ENCODE measurements at regions not wholly inside any gene's neighbourhood (a gene's known extent, or its start where the extent isn't known, plus 50 kb on each side); places are given as distances from the start of the nearest gene placed in this dataset.

DNA sequence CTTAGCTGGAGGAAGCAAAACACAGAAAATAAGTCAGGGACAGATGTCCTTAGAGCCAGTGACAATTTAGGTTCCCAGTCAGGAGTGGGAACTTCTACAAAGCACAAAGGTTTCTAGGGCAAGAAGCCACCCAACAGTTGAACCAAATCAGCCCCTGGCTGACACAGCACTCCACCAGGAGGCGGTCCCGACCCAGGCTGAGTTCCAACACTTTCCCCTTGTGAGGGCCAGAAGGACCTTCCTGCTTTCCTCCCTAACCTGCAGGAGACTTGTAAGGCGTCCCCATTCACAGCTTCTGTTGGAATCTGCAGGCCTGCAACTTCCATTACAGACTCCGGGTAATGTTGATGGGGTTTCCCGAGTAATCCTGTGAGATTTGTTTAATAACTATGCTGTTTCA, 416.4 kb upstream of the IRX1 start:
- H3K9me3 ChIP-seq, result no peaks in the 10 kb centered on the region
- CTCF ChIA-PET, result no interaction called here
- H3K4me3 ChIP-seq (ENCODE audit: low read depth in 2 of 2, low read length in 1 of 2), result no peak overlapping the region
- no peak overlapping the region for H3K4me2 ChIP-seq
- no peaks in the 10 kb centered on the region for H3K36me3 ChIP-seq (replicated peaks in 1 of 2; ENCODE audit: control insufficient read depth in 1 of 2, insufficient read depth in 2 of 2, low read length in 1 of 2)
- no peaks in the 10 kb centered on the region for H4K20me1 ChIP-seq (ENCODE audit: insufficient read depth)
- DNase-seq, result no peak
- 4% methylated on average over 5 of the region's 5 CpGs for WGBS (ENCODE audit: low lambda C conversion rate)
- no peak overlapping the region for H3K27ac ChIP-seq (ENCODE audit: low read depth in 2 of 2, low read length in 1 of 2)
- no peaks in the 10 kb centered on the region for H3K9me2 ChIP-seq
- TF ChIP-seq, protein P1, sequence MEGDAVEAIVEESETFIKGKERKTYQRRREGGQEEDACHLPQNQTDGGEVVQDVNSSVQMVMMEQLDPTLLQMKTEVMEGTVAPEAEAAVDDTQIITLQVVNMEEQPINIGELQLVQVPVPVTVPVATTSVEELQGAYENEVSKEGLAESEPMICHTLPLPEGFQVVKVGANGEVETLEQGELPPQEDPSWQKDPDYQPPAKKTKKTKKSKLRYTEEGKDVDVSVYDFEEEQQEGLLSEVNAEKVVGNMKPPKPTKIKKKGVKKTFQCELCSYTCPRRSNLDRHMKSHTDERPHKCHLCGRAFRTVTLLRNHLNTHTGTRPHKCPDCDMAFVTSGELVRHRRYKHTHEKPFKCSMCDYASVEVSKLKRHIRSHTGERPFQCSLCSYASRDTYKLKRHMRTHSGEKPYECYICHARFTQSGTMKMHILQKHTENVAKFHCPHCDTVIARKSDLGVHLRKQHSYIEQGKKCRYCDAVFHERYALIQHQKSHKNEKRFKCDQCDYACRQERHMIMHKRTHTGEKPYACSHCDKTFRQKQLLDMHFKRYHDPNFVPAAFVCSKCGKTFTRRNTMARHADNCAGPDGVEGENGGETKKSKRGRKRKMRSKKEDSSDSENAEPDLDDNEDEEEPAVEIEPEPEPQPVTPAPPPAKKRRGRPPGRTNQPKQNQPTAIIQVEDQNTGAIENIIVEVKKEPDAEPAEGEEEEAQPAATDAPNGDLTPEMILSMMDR (IDR thresholded peaks at IDR 0.05), result no peak
- TF ChIP-seq, protein P2, sequence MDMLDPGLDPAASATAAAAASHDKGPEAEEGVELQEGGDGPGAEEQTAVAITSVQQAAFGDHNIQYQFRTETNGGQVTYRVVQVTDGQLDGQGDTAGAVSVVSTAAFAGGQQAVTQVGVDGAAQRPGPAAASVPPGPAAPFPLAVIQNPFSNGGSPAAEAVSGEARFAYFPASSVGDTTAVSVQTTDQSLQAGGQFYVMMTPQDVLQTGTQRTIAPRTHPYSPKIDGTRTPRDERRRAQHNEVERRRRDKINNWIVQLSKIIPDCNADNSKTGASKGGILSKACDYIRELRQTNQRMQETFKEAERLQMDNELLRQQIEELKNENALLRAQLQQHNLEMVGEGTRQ (IDR thresholded peaks at IDR 0.05; ENCODE audit: borderline replicate concordance, low read depth, low read length), result no peak
- TF ChIP-seq MEF2A (IDR thresholded peaks at IDR 0.05; ENCODE audit: borderline replicate concordance, low read depth) (no peak), EZH2phosphoT487 (IDR thresholded peaks at IDR 0.05; ENCODE audit: borderline replicate concordance, low read depth) (no peak), EP300 (IDR thresholded peaks at IDR 0.05; ENCODE audit: borderline replicate concordance in 1 of 2, low read depth in 1 of 2, low read length in 1 of 2) (no peak), JUND (IDR thresholded peaks at IDR 0.05) (no peak), NFIC (IDR thresholded peaks at IDR 0.05; ENCODE audit: borderline replicate concordance) (no peak), NRF1 (IDR thresholded peaks at IDR 0.05; ENCODE audit: low read depth, low read length) (no peak), GABPA (IDR thresholded peaks at IDR 0.05; ENCODE audit: low read depth) (no peak), TEAD4 (IDR thresholded peaks at IDR 0.05; ENCODE audit: borderline replicate concordance, insufficient read depth) (no peak), ELF1 (IDR thresholded peaks at IDR 0.05) (no peak)
- TF ChIP-seq, protein P3, sequence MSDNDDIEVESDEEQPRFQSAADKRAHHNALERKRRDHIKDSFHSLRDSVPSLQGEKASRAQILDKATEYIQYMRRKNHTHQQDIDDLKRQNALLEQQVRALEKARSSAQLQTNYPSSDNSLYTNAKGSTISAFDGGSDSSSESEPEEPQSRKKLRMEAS (IDR thresholded peaks at IDR 0.05; ENCODE audit: low read depth), result no peak
- TF ChIP-seq, protein P4, sequence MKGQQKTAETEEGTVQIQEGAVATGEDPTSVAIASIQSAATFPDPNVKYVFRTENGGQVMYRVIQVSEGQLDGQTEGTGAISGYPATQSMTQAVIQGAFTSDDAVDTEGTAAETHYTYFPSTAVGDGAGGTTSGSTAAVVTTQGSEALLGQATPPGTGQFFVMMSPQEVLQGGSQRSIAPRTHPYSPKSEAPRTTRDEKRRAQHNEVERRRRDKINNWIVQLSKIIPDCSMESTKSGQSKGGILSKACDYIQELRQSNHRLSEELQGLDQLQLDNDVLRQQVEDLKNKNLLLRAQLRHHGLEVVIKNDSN (IDR thresholded peaks at IDR 0.05; ENCODE audit: borderline replicate concordance, low read depth), result no peak
- H2AFZ ChIP-seq (ENCODE audit: low read depth), result no peak overlapping the region
- H3F3A ChIP-seq (replicated peaks; ENCODE audit: insufficient read depth), result no peaks in the 10 kb centered on the region
- H3K4me1 ChIP-seq (ENCODE audit: control insufficient read depth in 1 of 2, insufficient read depth in 2 of 2, low read depth in 1 of 2, low read length in 1 of 2), result no peaks in the 10 kb centered on the region
- peaks cover 23% of the 10 kb centered on the region; the same call in 1 of the 2 replicates for H3K27me3 ChIP-seq (ENCODE audit: insufficient read depth)
- no peaks in the 10 kb centered on the region for H3K79me2 ChIP-seq (ENCODE audit: insufficient read depth)
- POLR2A ChIA-PET, result no interaction called here
- H3K9ac ChIP-seq, result no peak overlapping the region

DNA sequence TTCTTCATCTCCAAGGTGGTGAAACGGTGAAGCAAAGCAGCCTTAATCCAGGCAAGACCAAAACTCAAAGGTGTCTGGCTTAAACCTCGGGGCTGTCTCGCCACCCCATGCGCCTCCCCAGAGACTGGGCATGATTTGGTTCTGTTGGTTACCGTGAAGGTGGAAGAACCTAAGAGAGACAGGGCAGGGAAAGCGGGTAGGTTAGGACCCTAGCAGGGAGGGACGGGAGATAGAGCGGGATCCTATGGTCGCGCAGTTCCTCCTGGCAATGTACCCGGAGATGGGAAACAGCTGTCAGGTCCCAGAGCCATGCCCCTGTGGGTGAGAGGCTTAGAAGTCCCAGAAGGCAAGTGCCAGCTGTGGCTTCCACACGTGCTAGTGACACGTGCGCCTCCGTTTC, 418.3 kb upstream of the IRX1 start:
- POLR2A ChIA-PET, result no interaction called here
- Histone ChIP-seq H3K9ac (no peak overlapping the region), H3K36me3 (replicated peaks in 1 of 2; ENCODE audit: control insufficient read depth in 1 of 2, insufficient read depth in 2 of 2, low read length in 1 of 2) (no peaks in the 10 kb centered on the region), H3K9me3 (no peaks in the 10 kb centered on the region), H4K20me1 (ENCODE audit: insufficient read depth) (no peaks in the 10 kb centered on the region), H3K79me2 (ENCODE audit: insufficient read depth) (no peaks in the 10 kb centered on the region), H2AFZ (ENCODE audit: low read depth) (no peak overlapping the region), H3K27me3 (ENCODE audit: insufficient read depth) (peaks cover 23% of the 10 kb centered on the region; the same call in 1 of the 2 replicates), H3K4me3 (ENCODE audit: low read depth in 2 of 2, low read length in 1 of 2) (no peak overlapping the region), H3F3A (replicated peaks; ENCODE audit: insufficient read depth) (no peaks in the 10 kb centered on the region), H3K27ac (ENCODE audit: low read depth in 2 of 2, low read length in 1 of 2) (no peak overlapping the region), H3K4me1 (ENCODE audit: control insufficient read depth in 1 of 2, insufficient read depth in 2 of 2, low read depth in 1 of 2, low read length in 1 of 2) (no peaks in the 10 kb centered on the region), H3K9me2 (no peaks in the 10 kb centered on the region), H3K4me2 (no peak overlapping the region)
- TF ChIP-seq, protein P5, sequence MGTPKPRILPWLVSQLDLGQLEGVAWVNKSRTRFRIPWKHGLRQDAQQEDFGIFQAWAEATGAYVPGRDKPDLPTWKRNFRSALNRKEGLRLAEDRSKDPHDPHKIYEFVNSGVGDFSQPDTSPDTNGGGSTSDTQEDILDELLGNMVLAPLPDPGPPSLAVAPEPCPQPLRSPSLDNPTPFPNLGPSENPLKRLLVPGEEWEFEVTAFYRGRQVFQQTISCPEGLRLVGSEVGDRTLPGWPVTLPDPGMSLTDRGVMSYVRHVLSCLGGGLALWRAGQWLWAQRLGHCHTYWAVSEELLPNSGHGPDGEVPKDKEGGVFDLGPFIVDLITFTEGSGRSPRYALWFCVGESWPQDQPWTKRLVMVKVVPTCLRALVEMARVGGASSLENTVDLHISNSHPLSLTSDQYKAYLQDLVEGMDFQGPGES (IDR thresholded peaks at IDR 0.05; ENCODE audit: low read depth, low read length), result no peak
- no peak for TF ChIP-seq MEF2A (IDR thresholded peaks at IDR 0.05; ENCODE audit: borderline replicate concordance, low read depth)
- no peak for TF ChIP-seq TAF1 (IDR thresholded peaks at IDR 0.05; ENCODE audit: borderline replicate concordance, low read depth, low read length)
- TF ChIP-seq TEAD4 (IDR thresholded peaks at IDR 0.05; ENCODE audit: borderline replicate concordance, insufficient read depth), result no peak
- no peak for TF ChIP-seq RCOR1 (IDR thresholded peaks at IDR 0.05; ENCODE audit: low read length)
- TF ChIP-seq, protein P1 (IDR thresholded peaks at IDR 0.05), result no peak
- TF ChIP-seq NRF1 (IDR thresholded peaks at IDR 0.05; ENCODE audit: low read depth, low read length), result no peak
- TF ChIP-seq, protein P4 (IDR thresholded peaks at IDR 0.05; ENCODE audit: borderline replicate concordance, low read depth), result no peak
- TF ChIP-seq GATA2 (CRISPR knock-in tag; IDR thresholded peaks at IDR 0.05), result no peak
- TF ChIP-seq EZH2phosphoT487 (IDR thresholded peaks at IDR 0.05; ENCODE audit: borderline replicate concordance, low read depth), result no peak
- TF ChIP-seq RAD21 (IDR thresholded peaks at IDR 0.05; ENCODE audit: low read length), result no peak
- no peak for TF ChIP-seq MXI1 (IDR thresholded peaks at IDR 0.05; ENCODE audit: low read depth, low read length)
- no peak for TF ChIP-seq ELF1 (IDR thresholded peaks at IDR 0.05)
- CTCF ChIA-PET, result no interaction called here
- WGBS (ENCODE audit: low lambda C conversion rate), result 3% methylated on average over 15 of the region's 15 CpGs
- no peak for DNase-seq
